Central memory CD8-positive, alpha-beta T cell (primary cell): ENCODE measurements at regions not wholly inside any gene's neighbourhood (a gene's known extent, or its start where the extent isn't known, plus 50 kb on each side); places are given as distances from the start of the nearest gene placed in this dataset.
"Not testable (repeated sequence)": the region's sequence is repeated elsewhere in the genome, so short reads cannot be mapped to it uniquely, and the experiment has no call there.

ENCODE experiments used
- ATAC-seq: fragments of 150-1000 bp; cut with Tn5 transposase; replicated peaks from 2 replicates; pipeline ENCODE4 v1.10.0; 2022; ENCODE audit warnings: mild to moderate bottlenecking, moderate FRiP score, moderate number of reproducible peaks; ENCODE audit not compliant: poor library complexity, severe bottlenecking; ENCODE audit errors: extremely low read depth
- DNase-seq, 2 donors: peaks; one replicate each; pipeline ENCODE4 v3.0.0; 2021; ENCODE audit warnings: low spot score in 2 of 2
- H3K27ac Mint-ChIP-seq: one replicate; pipeline ENCODE4 v1.8.0; 2022; ENCODE audit warnings: low read depth, mild to moderate bottlenecking, moderate library complexity, mixed read lengths
- H3K27me3 Mint-ChIP-seq: one replicate; pipeline ENCODE4 v1.8.0; 2022; ENCODE audit warnings: mixed read lengths
- H3K36me3 Mint-ChIP-seq: one replicate; pipeline ENCODE4 v1.8.0; 2022; ENCODE audit warnings: mild to moderate bottlenecking, moderate library complexity, mixed read lengths; ENCODE audit not compliant: insufficient read depth
- H3K4me1 Mint-ChIP-seq: one replicate; pipeline ENCODE4 v1.8.0; 2022; ENCODE audit warnings: mixed read lengths
- H3K4me3 Mint-ChIP-seq: one replicate; pipeline ENCODE4 v1.8.0; 2022; ENCODE audit warnings: mild to moderate bottlenecking, moderate library complexity, mixed read lengths
- H3K9me3 Mint-ChIP-seq: one replicate; pipeline ENCODE4 v1.8.0; 2022; ENCODE audit warnings: mixed read lengths

GRCh38 chr6:140180306-140180705 is 805.9 kb upstream of the CITED2 start:
- H3K4me1 Mint-ChIP-seq = no peaks in the 10 kb centered on the region
- no peak overlapping the region for H3K4me3 Mint-ChIP-seq
- H3K9me3 Mint-ChIP-seq = no peaks in the 10 kb centered on the region
- ATAC-seq (no peak), DNase-seq (no peak)
- peaks cover 2% of the 10 kb centered on the region for H3K36me3 Mint-ChIP-seq
- no peak overlapping the region for H3K27ac Mint-ChIP-seq
- peaks cover 8% of the 10 kb centered on the region for H3K27me3 Mint-ChIP-seq

GRCh38 chr6:140178935-140179334 is 804.5 kb upstream of the CITED2 start:
- ATAC-seq = no peak
- H3K27me3 Mint-ChIP-seq = no peaks in the 10 kb centered on the region
- no peak for DNase-seq
- no peaks in the 10 kb centered on the region for H3K4me1 Mint-ChIP-seq
- no peaks in the 10 kb centered on the region for H3K36me3 Mint-ChIP-seq
- H3K9me3 Mint-ChIP-seq = no peaks in the 10 kb centered on the region
- H3K27ac Mint-ChIP-seq = no peak overlapping the region
- H3K4me3 Mint-ChIP-seq = no peak overlapping the region

GRCh38 chr6:140178520-140178919 is 804.1 kb upstream of the CITED2 start:
- Mint-ChIP-seq H3K4me1 (no peaks in the 10 kb centered on the region), H3K9me3 (no peaks in the 10 kb centered on the region), H3K4me3 (no peak overlapping the region), H3K27ac (no peak overlapping the region), H3K36me3 (no peaks in the 10 kb centered on the region), H3K27me3 (no peaks in the 10 kb centered on the region)
- ATAC-seq (no peak), DNase-seq (no peak)

GRCh38 chr6:140176306-140176705 is 801.9 kb upstream of the CITED2 start:
- H3K4me3 Mint-ChIP-seq = no peak overlapping the region
- DNase-seq = no peak
- H3K9me3 Mint-ChIP-seq = peaks cover 9% of the 10 kb centered on the region
- H3K27me3 Mint-ChIP-seq = no peaks in the 10 kb centered on the region
- no peaks in the 10 kb centered on the region for H3K36me3 Mint-ChIP-seq
- ATAC-seq = no peak
- H3K27ac Mint-ChIP-seq = no peak overlapping the region
- H3K4me1 Mint-ChIP-seq = no peaks in the 10 kb centered on the region

- no peak overlapping the region for H3K27ac Mint-ChIP-seq
- H3K4me3 Mint-ChIP-seq = no peak overlapping the region
- no peak for ATAC-seq
- H3K9me3 Mint-ChIP-seq = peaks cover 9% of the 10 kb centered on the region
- H3K4me1 Mint-ChIP-seq = no peaks in the 10 kb centered on the region
- no peaks in the 10 kb centered on the region for H3K27me3 Mint-ChIP-seq
- no peak for DNase-seq
- no peaks in the 10 kb centered on the region for H3K36me3 Mint-ChIP-seq
Observed at GRCh38 chr6:140175486-140175885, 801.0 kb upstream of the CITED2 start.

- no peaks in the 10 kb centered on the region for H3K27me3 Mint-ChIP-seq
- DNase-seq (no peak), ATAC-seq (no peak)
- no peak overlapping the region for H3K4me3 Mint-ChIP-seq
- no peaks in the 10 kb centered on the region for H3K4me1 Mint-ChIP-seq
- H3K36me3 Mint-ChIP-seq = no peaks in the 10 kb centered on the region
- H3K27ac Mint-ChIP-seq = no peak overlapping the region
- H3K9me3 Mint-ChIP-seq = peaks cover 9% of the 10 kb centered on the region
Observed at GRCh38 chr6:140174524-140174923, 800.1 kb upstream of the CITED2 start.

GRCh38 chr6:140168365-140168764 is 793.9 kb upstream of the CITED2 start:
- ATAC-seq (no peak), DNase-seq (no peak)
- Mint-ChIP-seq H3K27ac (no peak overlapping the region), H3K4me3 (no peak overlapping the region), H3K36me3 (no peaks in the 10 kb centered on the region), H3K4me1 (no peaks in the 10 kb centered on the region), H3K27me3 (no peaks in the 10 kb centered on the region), H3K9me3 (peaks cover 9% of the 10 kb centered on the region)

- H3K27me3 Mint-ChIP-seq = no peaks in the 10 kb centered on the region
- no peak overlapping the region for H3K4me3 Mint-ChIP-seq
- no peak overlapping the region for H3K27ac Mint-ChIP-seq
- ATAC-seq (no peak), DNase-seq (no peak)
- H3K9me3 Mint-ChIP-seq = no peaks in the 10 kb centered on the region
- H3K4me1 Mint-ChIP-seq = no peaks in the 10 kb centered on the region
- no peaks in the 10 kb centered on the region for H3K36me3 Mint-ChIP-seq
Observed at GRCh38 chr6:140160909-140161308, 786.5 kb upstream of the CITED2 start.

GRCh38 chr6:140160494-140160893 is 786.0 kb upstream of the CITED2 start:
- DNase-seq (no peak), ATAC-seq (no peak)
- H3K9me3 Mint-ChIP-seq = no peaks in the 10 kb centered on the region
- no peaks in the 10 kb centered on the region for H3K4me1 Mint-ChIP-seq
- no peaks in the 10 kb centered on the region for H3K36me3 Mint-ChIP-seq
- no peaks in the 10 kb centered on the region for H3K27me3 Mint-ChIP-seq
- no peak overlapping the region for H3K27ac Mint-ChIP-seq
- H3K4me3 Mint-ChIP-seq = no peak overlapping the region

- ATAC-seq = no peak
- H3K27me3 Mint-ChIP-seq = no peaks in the 10 kb centered on the region
- no peaks in the 10 kb centered on the region for H3K36me3 Mint-ChIP-seq
- H3K9me3 Mint-ChIP-seq = no peaks in the 10 kb centered on the region
- H3K4me3 Mint-ChIP-seq = no peak overlapping the region
- DNase-seq = no peak
- H3K4me1 Mint-ChIP-seq = no peaks in the 10 kb centered on the region
- no peak overlapping the region for H3K27ac Mint-ChIP-seq
Observed at GRCh38 chr6:140156131-140156530, 781.7 kb upstream of the CITED2 start.

GRCh38 chr6:140155451-140156126 is 781.1 kb upstream of the CITED2 start:
- no peak for DNase-seq
- Mint-ChIP-seq H3K36me3 (no peaks in the 10 kb centered on the region), H3K4me3 (no peak overlapping the region), H3K27ac (no peak overlapping the region), H3K9me3 (no peaks in the 10 kb centered on the region), H3K4me1 (no peaks in the 10 kb centered on the region), H3K27me3 (no peaks in the 10 kb centered on the region)
- ATAC-seq = no peak

- no peak overlapping the region for H3K4me3 Mint-ChIP-seq
Observed at GRCh38 chr6:140153703-140154102, 779.3 kb upstream of the CITED2 start.

GRCh38 chr6:140147825-140148814 is 773.7 kb upstream of the CITED2 start:
- H3K27ac Mint-ChIP-seq, H3K27me3 Mint-ChIP-seq, ATAC-seq, H3K4me1 Mint-ChIP-seq, H3K36me3 Mint-ChIP-seq, DNase-seq, H3K4me3 Mint-ChIP-seq, H3K9me3 Mint-ChIP-seq: not testable (repeated sequence)

More at GRCh38 chr6:140153703-140154102, 779.3 kb upstream of the CITED2 start:
- ATAC-seq (no peak), DNase-seq (no peak)
- no peak overlapping the region for H3K27ac Mint-ChIP-seq
- H3K4me1 Mint-ChIP-seq = no peaks in the 10 kb centered on the region
- H3K27me3 Mint-ChIP-seq = no peaks in the 10 kb centered on the region
- no peaks in the 10 kb centered on the region for H3K36me3 Mint-ChIP-seq
- H3K9me3 Mint-ChIP-seq = no peaks in the 10 kb centered on the region
